Hindlimb muscle (tissue), 1 donor: ENCODE measurements at regions not wholly inside any gene's neighbourhood (a gene's known extent, or its start where the extent isn't known, plus 50 kb on each side); places are given as distances from the start of the nearest gene placed in this dataset.

ENCODE experiments used
- DNase-seq: peaks from one replicate; pipeline ENCODE4 v3.0.0-alpha.2; 2013

- DNase-seq = no peak
Measured at GRCh38 chr1:106620521-106620954, 435.9 kb upstream of the PRMT6 start.

GRCh38 chr1:106621853-106622252, 434.6 kb upstream of the PRMT6 start:
- no peak for DNase-seq

- DNase-seq = no peak
Measured at GRCh38 chr1:106637566-106637965, 418.9 kb upstream of the PRMT6 start.

GRCh38 chr1:106646261-106646784, 410.2 kb upstream of the PRMT6 start:
- DNase-seq = no peak

- no peak for DNase-seq
Measured at GRCh38 chr1:106646816-106647215, 409.7 kb upstream of the PRMT6 start.

GRCh38 chr1:106651028-106651762, 405.3 kb upstream of the PRMT6 start:
- DNase-seq = peak; percentile 6

- DNase-seq = no peak
Measured at GRCh38 chr1:106659490-106660244, 396.8 kb upstream of the PRMT6 start.

- no peak for DNase-seq
Measured at GRCh38 chr1:106675558-106675957, 380.9 kb upstream of the PRMT6 start.

GRCh38 chr1:106676021-106676420, 380.5 kb upstream of the PRMT6 start:
- DNase-seq = no peak

- DNase-seq = no peak
Measured at GRCh38 chr1:106677181-106677580, 379.3 kb upstream of the PRMT6 start.

- DNase-seq = no peak
Measured at GRCh38 chr1:106677721-106678120, 378.8 kb upstream of the PRMT6 start.

- no peak for DNase-seq
Measured at GRCh38 chr1:106678279-106679050, 378.0 kb upstream of the PRMT6 start.

- DNase-seq = no peak
Measured at GRCh38 chr1:106680216-106680615, 376.3 kb upstream of the PRMT6 start.

- no peak for DNase-seq
Measured at GRCh38 chr1:106680776-106681344, 375.6 kb upstream of the PRMT6 start.

GRCh38 chr1:106681939-106682522, 374.4 kb upstream of the PRMT6 start:
- DNase-seq = no peak

GRCh38 chr1:106688446-106688845, 368.0 kb upstream of the PRMT6 start:
- DNase-seq = no peak

GRCh38 chr1:106698660-106699059, 357.8 kb upstream of the PRMT6 start:
- no peak for DNase-seq

GRCh38 chr1:106699433-106699832, 357.0 kb upstream of the PRMT6 start:
- DNase-seq = no peak

- peak; percentile 32 for DNase-seq
Measured at GRCh38 chr1:106700211-106700610, 356.3 kb upstream of the PRMT6 start.

- no peak for DNase-seq
Measured at GRCh38 chr1:106705971-106706370, 350.5 kb upstream of the PRMT6 start.

- no peak for DNase-seq
Measured at GRCh38 chr1:106717591-106717990, 338.9 kb upstream of the PRMT6 start.

- DNase-seq = peak; percentile 4
Measured at GRCh38 chr1:106721790-106722189, 334.7 kb upstream of the PRMT6 start.
